Cardiac fibroblast (primary cell): ENCODE measurements at regions not wholly inside any gene's neighbourhood (a gene's known extent, or its start where the extent isn't known, plus 50 kb on each side); places are given as distances from the start of the nearest gene placed in this dataset.

ENCODE experiments used
- DNase-seq, 2 donors: peaks; one replicate each; pipeline versions ENCODE4 v3.0.0 to v3.0.0-alpha.2; 2010; ENCODE audit warnings: low read depth in 2 of 2
- H3K4me3 ChIP-seq, 2 donors: replicated peaks in 1 of 2; 1 replicate in 1 of 2; 2 replicates in 1 of 2; pipeline ENCODE4 v1.5.1; 2011; ENCODE audit warnings: low read depth in 2 of 2, low read length in 2 of 2, mild to moderate bottlenecking in 2 of 2, moderate library complexity in 1 of 2
- CTCF ChIP-seq: IDR thresholded peaks from one replicate; pipeline ENCODE4 v1.5.1; 2011; ENCODE audit warnings: low read depth, mild to moderate bottlenecking, low read length, inconsistent platforms

GRCh38 chr6:131400779-131401496 lies 172.1 kb upstream of the ARG1 start:
- H3K4me3 ChIP-seq, result no peak overlapping the region
- TF ChIP-seq CTCF, result no peak
- no peak for DNase-seq

- H3K4me3 ChIP-seq, result no peak overlapping the region
- TF ChIP-seq CTCF, result no peak
- DNase-seq, result no peak
Measured at GRCh38 chr6:131408811-131409210, 164.2 kb upstream of the ARG1 start.

- DNase-seq, result no peak
- H3K4me3 ChIP-seq, result no peak overlapping the region
- TF ChIP-seq CTCF, result no peak
Measured at GRCh38 chr6:131410785-131411184, 162.2 kb upstream of the ARG1 start.

- H3K4me3 ChIP-seq, result no peak overlapping the region
- no peak for TF ChIP-seq CTCF
- no peak for DNase-seq
Measured at GRCh38 chr6:131412960-131413830, 159.8 kb upstream of the ARG1 start.

GRCh38 chr6:131413831-131414191 lies 159.2 kb upstream of the ARG1 start:
- no peak for TF ChIP-seq CTCF

GRCh38 chr6:131414956-131415355 lies 158.1 kb upstream of the ARG1 start:
- TF ChIP-seq CTCF, result no peak
- DNase-seq, result no peak
- H3K4me3 ChIP-seq, result no peak overlapping the region

More at GRCh38 chr6:131413831-131414191, 159.2 kb upstream of the ARG1 start:
- H3K4me3 ChIP-seq, result no peak overlapping the region
- no peak for DNase-seq
